Mesenchymal stem cell (in vitro differentiated cells and primary cell): ENCODE measurements at regions not wholly inside any gene's neighbourhood (a gene's known extent, or its start where the extent isn't known, plus 50 kb on each side); places are given as distances from the start of the nearest gene placed in this dataset.

Experiments used
- DNase-seq: peaks from one replicate; pipeline ENCODE4 v3.0.0-alpha.2; 2013
- H2AFZ ChIP-seq: one replicate; pipeline ENCODE4 v1.6.1; 2013; ENCODE audit warnings: low read depth, mild to moderate bottlenecking, control low read depth, inconsistent platforms, low read length, moderate library complexity
- H2AK5ac ChIP-seq: 2 replicates; pipeline ENCODE4 v1.6.1; 2013; ENCODE audit warnings: low read length, moderate library complexity, mild to moderate bottlenecking, inconsistent platforms; ENCODE audit not compliant: severe bottlenecking
- H2BK120ac ChIP-seq: one replicate; pipeline ENCODE4 v1.6.1; 2013; ENCODE audit warnings: low read depth, mild to moderate bottlenecking, inconsistent platforms, low read length, moderate library complexity
- H2BK12ac ChIP-seq, 2 experiments: one replicate each; pipeline ENCODE4 v1.6.1; 2013; ENCODE audit warnings: inconsistent platforms in 2 of 2, low read length in 2 of 2, mild to moderate bottlenecking in 2 of 2, moderate library complexity in 2 of 2, control low read depth in 1 of 2
- H2BK15ac ChIP-seq: one replicate; pipeline ENCODE4 v1.6.1; 2013; ENCODE audit warnings: mild to moderate bottlenecking, low read depth, inconsistent platforms; ENCODE audit not compliant: poor library complexity, severe bottlenecking
- H2BK5ac ChIP-seq: 2 replicates; pipeline ENCODE4 v1.6.1; 2013; ENCODE audit warnings: low read depth, mild to moderate bottlenecking, low read length, control low read depth, inconsistent platforms; ENCODE audit not compliant: poor library complexity, severe bottlenecking
- H3K14ac ChIP-seq, 2 experiments: one replicate each; pipeline ENCODE4 v1.6.1; 2013; ENCODE audit warnings: inconsistent platforms in 2 of 2, low read length in 2 of 2, control low read depth in 1 of 2, mild to moderate bottlenecking in 1 of 2, moderate library complexity in 1 of 2
- H3K18ac ChIP-seq, 2 experiments: one replicate each; pipeline ENCODE4 v1.6.1; 2013; ENCODE audit warnings: inconsistent platforms in 2 of 2, low read length in 2 of 2, control low read depth in 1 of 2, low read depth in 1 of 2, mild to moderate bottlenecking in 1 of 2
- H3K23ac ChIP-seq, 2 experiments: one replicate each; pipeline ENCODE4 v1.6.1; 2013; ENCODE audit warnings: inconsistent platforms in 2 of 2, low read length in 2 of 2, mild to moderate bottlenecking in 2 of 2, moderate library complexity in 2 of 2, control low read depth in 1 of 2
- H3K27ac ChIP-seq: 2 replicates; pipeline ENCODE4 v1.5.1; 2013; ENCODE audit warnings: mild to moderate bottlenecking, moderate library complexity, low read length, control low read depth, inconsistent platforms; ENCODE audit not compliant: poor library complexity, severe bottlenecking
- H3K27me3 ChIP-seq, 2 experiments: 2 replicates each; pipeline versions ENCODE4 v1.6.1 to v1.7.0; 2013; ENCODE audit warnings: low read length in 2 of 2, mild to moderate bottlenecking in 2 of 2, moderate library complexity in 2 of 2, control low read depth in 1 of 2, inconsistent platforms in 1 of 2; ENCODE audit not compliant: control insufficient read depth in 1 of 2, insufficient read depth in 1 of 2
- H3K36me3 ChIP-seq, 2 experiments: 2 replicates each; pipeline versions ENCODE4 v1.6.1 to v1.7.0; 2013; ENCODE audit warnings: low read length in 2 of 2, control low read depth in 1 of 2, inconsistent platforms in 1 of 2, low read depth in 1 of 2, mild to moderate bottlenecking in 1 of 2; ENCODE audit not compliant: insufficient read depth in 2 of 2, control insufficient read depth in 1 of 2
- H3K4ac ChIP-seq, 2 experiments: one replicate each; pipeline ENCODE4 v1.6.1; 2013; ENCODE audit warnings: inconsistent platforms in 2 of 2, low read length in 2 of 2, mild to moderate bottlenecking in 2 of 2, moderate library complexity in 2 of 2, control low read depth in 1 of 2, low read depth in 1 of 2
- H3K4me1 ChIP-seq: 2 replicates; pipeline ENCODE4 v1.6.1; 2013; ENCODE audit warnings: low read depth, low read length, control low read depth; ENCODE audit not compliant: control insufficient read depth, insufficient read depth
- H3K4me2 ChIP-seq: 2 replicates; pipeline ENCODE4 v1.6.1; 2013; ENCODE audit warnings: low read length, mild to moderate bottlenecking, inconsistent platforms; ENCODE audit not compliant: poor library complexity, severe bottlenecking
- H3K4me3 ChIP-seq, 2 experiments: 2 replicates each; pipeline versions ENCODE4 v1.5.1 to v1.7.0; 2013; ENCODE audit warnings: low read length in 2 of 2, mild to moderate bottlenecking in 2 of 2, control low read depth in 1 of 2, low read depth in 1 of 2; ENCODE audit not compliant: insufficient read depth in 1 of 2
- H3K79me1 ChIP-seq: replicated peaks from 2 replicates; pipeline ENCODE4 v1.6.1; 2013; ENCODE audit warnings: mild to moderate bottlenecking, control low read depth, low read length, inconsistent platforms; ENCODE audit not compliant: poor library complexity, severe bottlenecking
- H3K9ac ChIP-seq: 2 replicates; pipeline ENCODE4 v1.7.0; 2013; ENCODE audit warnings: mild to moderate bottlenecking, low read length, moderate library complexity
- H3K9me3 ChIP-seq: 2 replicates; pipeline ENCODE4 v1.7.0; 2013; ENCODE audit warnings: mild to moderate bottlenecking, low read length; ENCODE audit not compliant: control insufficient read depth
- H4K8ac ChIP-seq: one replicate; pipeline ENCODE4 v1.6.1; 2013; ENCODE audit warnings: inconsistent platforms, mild to moderate bottlenecking, low read length, moderate library complexity
- H4K91ac ChIP-seq: one replicate; pipeline ENCODE4 v1.6.1; 2013; ENCODE audit warnings: mild to moderate bottlenecking, low read length, inconsistent platforms
- WGBS: methylation state at CpG from one replicate; pipeline ENCODE4 v1.1.7; 2013; ENCODE audit warnings: mixed read lengths; 5-methylcytosine and 5-hydroxymethylcytosine counted together

GRCh38 chr5:6185574-6185973 lies 192.8 kb downstream of the MED10 start:
- H3K18ac ChIP-seq: no peak overlapping the region
- no peak overlapping the region for H4K8ac ChIP-seq
- H2BK12ac ChIP-seq: no peak overlapping the region
- H3K23ac ChIP-seq: no peak overlapping the region
- no peak overlapping the region for H4K91ac ChIP-seq
- H2AFZ ChIP-seq: no peak overlapping the region
- 77% methylated on average over 6 of the region's 6 CpGs for WGBS
- no peaks in the 10 kb centered on the region for H3K4me1 ChIP-seq
- no peak for DNase-seq
- no peak overlapping the region for H3K4ac ChIP-seq
- no peak overlapping the region for H2AK5ac ChIP-seq
- H2BK5ac ChIP-seq: no peak overlapping the region
- no peaks in the 10 kb centered on the region for H3K36me3 ChIP-seq
- no peak overlapping the region for H3K4me2 ChIP-seq
- H3K9me3 ChIP-seq: no peaks in the 10 kb centered on the region
- peaks cover 0 to 7% of the 10 kb centered on the region in 2 experiments for H3K27me3 ChIP-seq
- no peak overlapping the region for H3K14ac ChIP-seq
- no peak overlapping the region for H2BK120ac ChIP-seq
- no peak overlapping the region for H3K9ac ChIP-seq
- no peak overlapping the region for H3K4me3 ChIP-seq
- no peak overlapping the region for H2BK15ac ChIP-seq
- no peaks in the 10 kb centered on the region for H3K79me1 ChIP-seq
- no peak overlapping the region for H3K27ac ChIP-seq

- H3K4me1 ChIP-seq: no peaks in the 10 kb centered on the region
- H3K9me3 ChIP-seq: no peaks in the 10 kb centered on the region
- no peak overlapping the region for H4K8ac ChIP-seq
- no peak overlapping the region for H3K9ac ChIP-seq
- no peak overlapping the region for H3K23ac ChIP-seq
- no peak overlapping the region for H2BK5ac ChIP-seq
- no peak overlapping the region for H2BK120ac ChIP-seq
- no peak overlapping the region for H3K4me2 ChIP-seq
- no peak overlapping the region for H3K14ac ChIP-seq
- no peak overlapping the region for H2BK12ac ChIP-seq
- peaks cover 0 to 10% of the 10 kb centered on the region in 2 experiments for H3K27me3 ChIP-seq
- H4K91ac ChIP-seq: no peak overlapping the region
- no peaks in the 10 kb centered on the region for H3K79me1 ChIP-seq
- 64% methylated on average over 1 of the region's 1 CpG for WGBS
- H2BK15ac ChIP-seq: no peak overlapping the region
- no peak for DNase-seq
- H3K18ac ChIP-seq: no peak overlapping the region
- no peak overlapping the region for H3K27ac ChIP-seq
- no peaks in the 10 kb centered on the region for H3K36me3 ChIP-seq
- no peak overlapping the region for H3K4ac ChIP-seq
- no peak overlapping the region for H3K4me3 ChIP-seq
- no peak overlapping the region for H2AK5ac ChIP-seq
- no peak overlapping the region for H2AFZ ChIP-seq
Observed at GRCh38 chr5:6184481-6184880, 193.9 kb downstream of the MED10 start.

- Histone ChIP-seq H3K4ac (no peak overlapping the region), H3K79me1 (no peaks in the 10 kb centered on the region), H3K9ac (no peak overlapping the region), H3K27ac (no peak overlapping the region), H4K91ac (no peak overlapping the region), H3K36me3 (no peaks in the 10 kb centered on the region), H3K27me3 (peaks cover 0 to 18% of the 10 kb centered on the region in 2 experiments), H2BK120ac (no peak overlapping the region), H2BK12ac (no peak overlapping the region), H2BK5ac (no peak overlapping the region), H3K4me2 (no peak overlapping the region), H3K4me3 (peak overlapping the region in 1 of 2 experiments; percentile 24), H4K8ac (no peak overlapping the region), H2AFZ (no peak overlapping the region), H3K23ac (no peak overlapping the region), H2BK15ac (no peak overlapping the region), H3K4me1 (no peaks in the 10 kb centered on the region), H2AK5ac (no peak overlapping the region), H3K18ac (no peak overlapping the region), H3K9me3 (no peaks in the 10 kb centered on the region), H3K14ac (no peak overlapping the region)
- DNase-seq: no peak
- 66% methylated on average over 17 of the region's 17 CpGs for WGBS
Observed at GRCh38 chr5:6183391-6184390, 194.7 kb downstream of the MED10 start.

GRCh38 chr5:6182271-6182815 lies 196.0 kb downstream of the MED10 start:
- Histone ChIP-seq H2BK120ac (no peak overlapping the region), H3K36me3 (no peaks in the 10 kb centered on the region)

More at GRCh38 chr5:6182271-6182815, 196.0 kb downstream of the MED10 start:
- no peak overlapping the region for H3K4me3 ChIP-seq
- no peak overlapping the region for H2BK5ac ChIP-seq
- no peak overlapping the region for H3K27ac ChIP-seq
- no peaks in the 10 kb centered on the region for H3K4me1 ChIP-seq
- no peak overlapping the region for H4K8ac ChIP-seq
- H4K91ac ChIP-seq: no peak overlapping the region
- peaks cover 0 to 14% of the 10 kb centered on the region in 2 experiments for H3K27me3 ChIP-seq
- no peak overlapping the region for H3K4me2 ChIP-seq
- H2BK12ac ChIP-seq: no peak overlapping the region
- H3K18ac ChIP-seq: no peak overlapping the region
- H2AFZ ChIP-seq: no peak overlapping the region
- H3K9me3 ChIP-seq: no peaks in the 10 kb centered on the region
- H3K14ac ChIP-seq: no peak overlapping the region
- no peaks in the 10 kb centered on the region for H3K79me1 ChIP-seq
- DNase-seq: no peak
- WGBS: 80% methylated on average over 23 of the region's 23 CpGs
- H3K23ac ChIP-seq: no peak overlapping the region
- H2AK5ac ChIP-seq: no peak overlapping the region
- H3K4ac ChIP-seq: no peak overlapping the region
- no peak overlapping the region for H2BK15ac ChIP-seq
- H3K9ac ChIP-seq: no peak overlapping the region
